HEK293 (cell line): ENCODE measurements at regions not wholly inside any gene's neighbourhood (a gene's known extent, or its start where the extent isn't known, plus 50 kb on each side); places are given as distances from the start of the nearest gene placed in this dataset.

Experiments
- CTCF ChIA-PET: fragments of 350-600 bp; formaldehyde crosslinking; extraction: SDS; loops from one replicate; lab custom pipeline; 2021; ENCODE audit warnings: antibody characterized with exemption; lab: Yijun Ruan, JAX
- POLR2A ChIA-PET: fragments of 300-600 bp; formaldehyde crosslinking; extraction: SDS; loops from one replicate; lab custom pipeline; 2020; ENCODE audit warnings: antibody characterized with exemption, inconsistent platforms; lab: Yijun Ruan, JAX
- H3K27ac ChIP-seq: fragments of 200-500 bp; sonication (Bioruptor generic); 2 replicates; pipeline ENCODE4 v1.5.1; 2014; ENCODE audit warnings: low read depth, low read length, control low read depth, inconsistent platforms; ENCODE audit errors: extremely low read depth
- H3K36me3 ChIP-seq, 2 experiments: fragments of 200-500 bp in 1 of 2; sonication (Bioruptor generic) in 1 of 2; 1 replicate in 1 of 2; 2 replicates in 1 of 2; pipeline ENCODE4 v1.5.1; 2014 to 2017; ENCODE audit warnings: inconsistent platforms in 2 of 2, low read length in 2 of 2; ENCODE audit not compliant: control insufficient read depth in 2 of 2, insufficient read depth in 1 of 2
- H3K4me1 ChIP-seq: fragments of 200-500 bp; sonication (Bioruptor generic); 2 replicates; pipeline ENCODE4 v1.5.1; 2014; ENCODE audit warnings: mild to moderate bottlenecking, low read length, inconsistent platforms; ENCODE audit not compliant: control insufficient read depth, insufficient read depth
- H3K4me3 ChIP-seq: 2 replicates; pipeline ENCODE4 v1.5.1; 2011; ENCODE audit warnings: low read depth, mild to moderate bottlenecking, control low read depth, low read length, moderate library complexity
- H3K9me3 ChIP-seq: fragments of 200-500 bp; sonication (Bioruptor generic); 2 replicates; pipeline ENCODE4 v1.5.1; 2014; ENCODE audit warnings: low read depth, low read length, inconsistent platforms; ENCODE audit not compliant: control insufficient read depth, insufficient read depth
- REST ChIP-seq: fragments of 450-650 bp; formaldehyde crosslinking; IDR thresholded peaks from 2 replicates; pipeline ENCODE4 v1.5.1; 2016; ENCODE audit warnings: missing biosample characterization, missing genetic modification characterization
- ZBTB44 ChIP-seq: fragments of 450-650 bp; IDR thresholded peaks from 2 replicates; pipeline ENCODE4 v1.5.1; 2018; ENCODE audit warnings: missing biosample characterization, mild to moderate bottlenecking, missing genetic modification characterization
- ZBTB6 ChIP-seq: fragments of 450-650 bp; formaldehyde crosslinking; IDR thresholded peaks from 2 replicates; pipeline ENCODE4 v1.5.1; 2017; ENCODE audit warnings: missing biosample characterization, missing genetic modification characterization
- ZNF280C ChIP-seq: fragments of 450-650 bp; formaldehyde crosslinking; IDR thresholded peaks from 2 replicates; pipeline ENCODE4 v1.5.1; 2016; ENCODE audit warnings: missing biosample characterization, missing genetic modification characterization
- ZNF426 ChIP-seq: fragments of 450-650 bp; formaldehyde crosslinking; IDR thresholded peaks from 2 replicates; pipeline ENCODE4 v1.5.1; 2017; ENCODE audit warnings: missing biosample characterization, missing genetic modification characterization, mild to moderate bottlenecking, inconsistent platforms, moderate library complexity
- ZNF488 ChIP-seq: fragments of 450-650 bp; formaldehyde crosslinking; IDR thresholded peaks from 2 replicates; pipeline ENCODE4 v1.5.1; 2016; ENCODE audit warnings: missing biosample characterization, missing genetic modification characterization
- ZNF518A ChIP-seq: fragments of 450-650 bp; formaldehyde crosslinking; conservative IDR thresholded peaks from 2 replicates; pipeline ENCODE4 v1.5.1; 2016; ENCODE audit warnings: low read depth, missing biosample characterization, missing genetic modification characterization
- ZNF660 ChIP-seq: fragments of 450-650 bp; IDR thresholded peaks from 2 replicates; pipeline ENCODE4 v1.5.1; 2018; ENCODE audit warnings: missing biosample characterization, mild to moderate bottlenecking, missing genetic modification characterization

- Histone ChIP-seq H3K4me3 (no peak overlapping the region), H3K36me3 (no peaks in the 10 kb centered on the region), H3K27ac (no peak overlapping the region), H3K9me3 (no peaks in the 10 kb centered on the region), H3K4me1 (no peaks in the 10 kb centered on the region)
- TF ChIP-seq ZBTB6 (no peak), REST (0 out of 2 replicates have a peak, but pooled peaks have one; percentile 16)
- ChIA-PET POLR2A (no interaction called here), CTCF (no interaction called here)
Observed at GRCh38 chr6:18668994-18669393, 281.8 kb downstream of the RNF144B start.

- H3K36me3 ChIP-seq: no peaks in the 10 kb centered on the region
- H3K9me3 ChIP-seq: no peaks in the 10 kb centered on the region
- H3K27ac ChIP-seq: no peak overlapping the region
- H3K4me1 ChIP-seq: no peaks in the 10 kb centered on the region
- TF ChIP-seq ZNF280C (tag by site-specific recombination) (no peak), ZNF426 (no peak), ZNF488 (tag by site-specific recombination) (no peak), ZNF518A (tag by site-specific recombination) (no peak)
- TF ChIP-seq, all 188 proteins: peak for 0
- ChIA-PET CTCF (no interaction called here), POLR2A (no interaction called here)
- no peak overlapping the region for H3K4me3 ChIP-seq
Observed at GRCh38 chr6:18672852-18673251, 285.7 kb downstream of the RNF144B start.

GRCh38 chr6:18674346-18674745 lies 287.2 kb downstream of the RNF144B start:
- CTCF ChIA-PET: no interaction called here
- Histone ChIP-seq H3K36me3 (no peaks in the 10 kb centered on the region), H3K4me1 (no peaks in the 10 kb centered on the region)
- TF ChIP-seq ZNF660 (tag by site-specific recombination): no peak
- no peak for TF ChIP-seq ZBTB44 (tag by site-specific recombination)
- TF ChIP-seq, all 188 proteins: peak for 0
- POLR2A ChIA-PET: no interaction called here
- no peak overlapping the region for H3K27ac ChIP-seq
- H3K4me3 ChIP-seq: no peak overlapping the region
- H3K9me3 ChIP-seq: no peaks in the 10 kb centered on the region
